GM21528 (cell line): ENCODE measurements at regions not wholly inside any gene's neighbourhood (a gene's known extent, or its start where the extent isn't known, plus 50 kb on each side); places are given as distances from the start of the nearest gene placed in this dataset.

Source experiments
- ATAC-seq: cut with Tn5 transposase; IDR thresholded peaks from one replicate; pipeline ENCODE4 v1.9.1; 2021; ENCODE audit warnings: mild to moderate bottlenecking, moderate library complexity; ENCODE audit not compliant: unreplicated experiment, low FRiP score

- no peak for ATAC-seq
These were observed 1054.3 kb downstream of the VRK1 start for GRCh38 chr14:97851428-97851995.

DNA sequence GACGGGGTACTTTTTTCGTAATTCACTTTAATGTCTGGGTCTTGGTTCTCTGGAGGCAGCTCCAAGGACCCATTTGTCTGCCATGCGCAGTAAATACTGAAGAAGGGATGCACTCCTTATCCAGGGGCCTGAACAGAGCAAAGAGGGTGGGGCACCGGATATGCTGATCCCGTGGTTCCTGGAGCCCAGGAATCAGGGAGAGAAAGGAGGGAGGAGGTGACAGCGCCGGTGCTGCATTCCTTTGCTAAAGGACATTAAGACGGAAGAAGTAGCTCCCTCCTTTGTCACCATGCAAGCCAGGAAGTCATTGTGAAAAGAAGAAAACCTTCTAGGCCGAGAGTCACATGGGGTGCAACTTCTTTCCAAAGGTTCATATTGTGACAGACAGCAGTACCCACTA is 1057.7 kb downstream of the VRK1 start:
- ATAC-seq = no peak

DNA sequence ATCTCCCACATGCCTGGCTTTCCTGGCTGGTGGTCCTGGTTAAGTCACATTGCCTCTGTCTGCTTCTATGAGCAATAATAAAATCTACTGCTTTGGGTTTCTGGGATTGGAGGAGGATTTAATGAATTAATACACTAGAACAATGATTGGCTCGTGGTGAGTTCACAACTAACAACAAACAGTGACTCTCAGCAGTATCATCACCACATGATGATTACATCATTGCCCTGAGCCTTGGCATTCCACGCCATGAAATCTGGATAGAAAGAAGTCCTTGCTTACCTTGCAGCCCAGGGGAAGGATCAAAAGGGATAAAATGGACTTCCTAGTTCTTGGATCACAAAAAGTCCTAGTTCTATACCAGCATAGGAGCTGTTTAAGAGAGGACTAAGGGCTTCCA is 1069.0 kb downstream of the VRK1 start:
- ATAC-seq = no peak

GRCh38 chr14:97866664-97867063 is 1069.5 kb downstream of the VRK1 start:
- no peak for ATAC-seq

DNA sequence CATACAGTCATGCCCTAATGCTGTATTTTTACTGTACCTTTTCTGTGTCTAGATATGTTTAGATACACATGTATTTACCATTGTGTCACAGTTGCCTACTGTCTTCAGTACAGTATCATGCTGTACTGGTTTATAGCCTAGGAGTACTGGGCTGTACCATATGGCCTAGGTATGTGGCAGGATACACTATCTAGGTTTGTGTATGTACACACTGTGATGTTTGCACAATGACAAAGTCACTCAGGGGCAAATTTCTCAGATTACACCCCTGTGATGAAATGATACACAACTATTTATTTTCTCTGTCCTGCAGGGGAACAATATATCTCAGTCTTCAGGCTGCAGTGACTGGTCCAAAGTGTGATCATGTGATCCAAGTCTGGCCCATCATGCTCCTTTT is 1076.1 kb downstream of the VRK1 start:
- ATAC-seq = no peak

GRCh38 chr14:97874394-97874793 is 1077.2 kb downstream of the VRK1 start:
- ATAC-seq = no peak

DNA sequence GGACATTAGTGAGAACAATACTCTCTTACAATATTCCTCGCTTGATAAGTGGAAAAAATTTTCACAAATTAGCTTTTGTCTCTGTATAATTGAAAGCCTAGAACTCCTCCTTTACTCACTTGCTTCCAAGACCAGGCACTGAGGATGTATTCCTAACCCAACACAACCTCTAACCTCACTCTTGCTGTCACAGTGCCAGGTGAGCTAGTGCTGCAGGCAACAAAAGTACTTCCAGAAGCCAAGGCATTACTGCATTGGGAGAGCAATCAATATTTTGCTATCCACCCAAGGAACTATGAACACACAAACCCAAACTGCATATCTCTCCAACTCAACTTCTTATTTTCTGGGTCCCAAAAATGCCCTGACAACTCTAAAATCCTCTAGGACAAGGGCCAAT is 1081.0 kb downstream of the VRK1 start:
- no peak for ATAC-seq

- ATAC-seq = no peak
These were observed 1081.5 kb downstream of the VRK1 start for GRCh38 chr14:97878727-97879126.

DNA sequence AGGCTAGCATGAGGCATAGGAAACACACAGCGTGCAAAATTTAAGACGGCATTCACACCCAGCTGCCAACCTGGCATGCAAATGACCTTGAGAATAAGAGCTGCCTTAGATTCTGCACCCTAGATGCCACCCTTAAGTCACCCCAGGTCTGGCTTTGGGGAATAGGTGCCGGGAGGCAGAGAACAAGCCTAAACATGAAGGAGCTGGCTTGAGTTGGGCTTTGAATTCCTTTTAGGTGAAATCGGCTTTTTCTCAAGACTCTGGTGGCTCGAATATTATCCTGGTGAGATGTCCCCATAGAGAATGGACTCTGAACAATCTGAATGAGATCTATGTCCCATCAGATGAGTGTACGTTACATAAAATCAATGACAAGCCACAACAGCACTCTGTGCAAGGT is 1090.5 kb downstream of the VRK1 start:
- ATAC-seq = no peak

- ATAC-seq = no peak
These were observed 1091.1 kb downstream of the VRK1 start for GRCh38 chr14:97888331-97888730.

DNA sequence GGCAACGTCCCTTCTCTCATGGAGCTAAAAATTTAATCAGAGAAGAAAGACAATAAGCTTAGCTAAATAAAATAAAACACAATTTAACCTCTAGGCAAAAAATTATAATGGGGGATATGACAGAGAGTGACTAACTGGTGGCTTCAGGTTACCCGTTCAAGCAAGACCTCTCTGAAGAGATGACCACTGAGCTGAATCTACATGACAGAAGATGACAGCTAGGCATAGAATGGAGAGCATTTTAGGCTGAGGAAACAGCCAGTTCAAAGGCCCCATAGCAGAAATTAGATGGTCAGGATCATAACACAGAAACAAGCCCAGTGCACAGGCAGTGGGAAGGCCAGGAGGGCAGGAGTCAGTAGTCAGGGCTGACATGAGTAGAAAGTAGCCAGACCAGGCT is 1094.3 kb downstream of the VRK1 start:
- no peak for ATAC-seq

- ATAC-seq = no peak
These were observed 1097.4 kb downstream of the VRK1 start for GRCh38 chr14:97894552-97894951.

GRCh38 chr14:97900196-97900854 is 1103.1 kb downstream of the VRK1 start:
- ATAC-seq = no peak

- no peak for ATAC-seq
These were observed 1105.4 kb downstream of the VRK1 start for GRCh38 chr14:97902630-97903029.

GRCh38 chr14:97903821-97904220 is 1106.6 kb downstream of the VRK1 start:
- ATAC-seq = no peak

GRCh38 chr14:97912217-97912616 is 1115.0 kb downstream of the VRK1 start:
- ATAC-seq = no peak

- ATAC-seq = no peak
These were observed 1118.9 kb downstream of the VRK1 start for GRCh38 chr14:97916100-97916499.

GRCh38 chr14:97916669-97917568 is 1119.7 kb downstream of the VRK1 start:
- ATAC-seq = no peak

GRCh38 chr14:97920201-97920600 is 1123.0 kb downstream of the VRK1 start:
- ATAC-seq = no peak

DNA sequence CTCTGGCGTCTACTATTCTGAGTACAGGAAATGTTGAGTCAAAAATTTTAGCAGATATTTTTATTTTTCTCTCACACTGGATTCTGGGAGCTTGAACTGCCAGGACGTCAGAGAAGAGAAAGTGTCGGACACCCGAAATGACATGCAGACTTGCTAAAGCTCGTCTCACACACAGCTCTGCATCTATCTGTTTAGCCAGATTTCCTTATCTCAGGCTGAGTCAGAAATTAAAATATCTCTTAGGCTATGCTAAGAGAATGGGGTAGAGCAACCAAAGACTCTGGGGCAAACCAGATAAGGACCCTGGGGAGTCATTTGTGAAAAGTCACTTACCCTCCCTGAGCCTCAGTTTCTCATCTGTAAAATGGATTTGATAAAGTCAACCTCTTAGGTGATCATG is 1124.1 kb downstream of the VRK1 start:
- ATAC-seq = no peak

DNA sequence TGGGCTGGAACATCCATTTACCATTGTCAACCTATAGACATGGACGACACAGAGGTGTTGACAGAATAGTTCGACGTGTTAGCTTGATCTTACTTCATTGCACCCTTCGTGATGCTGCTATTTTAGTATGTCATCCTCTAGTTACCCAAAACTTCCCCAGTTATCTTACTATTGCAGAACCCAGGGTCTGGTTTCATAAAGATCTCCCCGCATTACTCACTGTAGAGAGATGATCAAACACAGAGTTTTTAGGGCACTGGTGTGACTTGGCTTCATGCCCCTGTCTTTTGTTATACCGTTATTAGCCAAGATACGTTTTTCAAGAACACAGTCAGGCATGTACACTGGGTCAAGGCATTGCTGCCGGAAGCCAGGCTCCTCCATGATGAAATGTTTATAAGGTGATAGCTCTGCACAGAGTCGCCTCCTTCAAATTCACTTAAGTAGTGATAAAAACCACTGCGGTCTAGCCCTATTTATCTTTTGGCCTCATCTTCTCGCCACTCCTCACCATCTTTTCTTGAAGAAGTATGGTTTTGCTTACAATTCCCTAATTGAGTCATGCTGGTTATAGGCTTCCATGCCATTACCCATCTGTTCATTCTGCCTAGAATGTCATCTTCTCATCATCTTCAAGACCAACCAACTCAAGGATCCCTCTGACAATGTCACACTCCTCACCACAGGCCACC is 1127.9 kb downstream of the VRK1 start:
- no peak for ATAC-seq
